AG10803 (cell line): ENCODE measurements at regions not wholly inside any gene's neighbourhood (a gene's known extent, or its start where the extent isn't known, plus 50 kb on each side); places are given as distances from the start of the nearest gene placed in this dataset.

Experiments used
- DNase-seq: peaks from one replicate; pipeline ENCODE4 v3.0.0; 2010; ENCODE audit warnings: low read depth
- H3K4me3 ChIP-seq: 2 replicates; pipeline ENCODE4 v1.5.1; 2011; ENCODE audit warnings: mild to moderate bottlenecking, low read length, control low read depth
- CTCF ChIP-seq: conservative IDR thresholded peaks from 2 replicates; pipeline ENCODE4 v1.5.1; 2011; ENCODE audit warnings: mild to moderate bottlenecking, low read length, control low read depth, inconsistent platforms

- TF ChIP-seq CTCF = no peak
- H3K4me3 ChIP-seq = no peak overlapping the region
- no peak for DNase-seq
These were observed 142.3 kb upstream of the ZC3H12A start for GRCh38 chr1:37332126-37332525.

GRCh38 chr1:37338658-37339057 is 135.7 kb upstream of the ZC3H12A start:
- DNase-seq = no peak
- TF ChIP-seq CTCF = no peak

GRCh38 chr1:37342736-37343135 is 131.6 kb upstream of the ZC3H12A start:
- no peak for TF ChIP-seq CTCF
- no peak overlapping the region for H3K4me3 ChIP-seq
- no peak for DNase-seq

More at GRCh38 chr1:37338658-37339057, 135.7 kb upstream of the ZC3H12A start:
- no peak overlapping the region for H3K4me3 ChIP-seq

GRCh38 chr1:37347104-37347649 is 127.2 kb upstream of the ZC3H12A start:
- DNase-seq = no peak
- no peak overlapping the region for H3K4me3 ChIP-seq
- no peak for TF ChIP-seq CTCF

GRCh38 chr1:37353871-37354270 is 120.5 kb upstream of the ZC3H12A start:
- TF ChIP-seq CTCF = no peak
- no peak for DNase-seq
- no peak overlapping the region for H3K4me3 ChIP-seq

- peak; percentile 2 for DNase-seq
- H3K4me3 ChIP-seq = no peak overlapping the region
- TF ChIP-seq CTCF = no peak
These were observed 119.3 kb upstream of the ZC3H12A start for GRCh38 chr1:37354876-37355650.

GRCh38 chr1:37358992-37359391 is 115.4 kb upstream of the ZC3H12A start:
- H3K4me3 ChIP-seq = no peak overlapping the region
- no peak for DNase-seq
- no peak for TF ChIP-seq CTCF
